ENCODE measurements at regions not wholly inside any gene's neighbourhood (a gene's known extent, or its start where the extent isn't known, plus 50 kb on each side); places are given as distances from the start of the nearest gene placed in this dataset.

GRCh38 chr14:71175491-71175890, 268.2 kb downstream of the PCNX1 start:
- H3K9me3 ChIP-seq = no peaks in the 10 kb centered on the region
- no peaks in the 10 kb centered on the region for H3K36me3 ChIP-seq
- no peak overlapping the region for H3K4me3 ChIP-seq (ENCODE audit: low read depth in 1 of 2, low read length in 1 of 2)
- TF ChIP-seq, protein P1, sequence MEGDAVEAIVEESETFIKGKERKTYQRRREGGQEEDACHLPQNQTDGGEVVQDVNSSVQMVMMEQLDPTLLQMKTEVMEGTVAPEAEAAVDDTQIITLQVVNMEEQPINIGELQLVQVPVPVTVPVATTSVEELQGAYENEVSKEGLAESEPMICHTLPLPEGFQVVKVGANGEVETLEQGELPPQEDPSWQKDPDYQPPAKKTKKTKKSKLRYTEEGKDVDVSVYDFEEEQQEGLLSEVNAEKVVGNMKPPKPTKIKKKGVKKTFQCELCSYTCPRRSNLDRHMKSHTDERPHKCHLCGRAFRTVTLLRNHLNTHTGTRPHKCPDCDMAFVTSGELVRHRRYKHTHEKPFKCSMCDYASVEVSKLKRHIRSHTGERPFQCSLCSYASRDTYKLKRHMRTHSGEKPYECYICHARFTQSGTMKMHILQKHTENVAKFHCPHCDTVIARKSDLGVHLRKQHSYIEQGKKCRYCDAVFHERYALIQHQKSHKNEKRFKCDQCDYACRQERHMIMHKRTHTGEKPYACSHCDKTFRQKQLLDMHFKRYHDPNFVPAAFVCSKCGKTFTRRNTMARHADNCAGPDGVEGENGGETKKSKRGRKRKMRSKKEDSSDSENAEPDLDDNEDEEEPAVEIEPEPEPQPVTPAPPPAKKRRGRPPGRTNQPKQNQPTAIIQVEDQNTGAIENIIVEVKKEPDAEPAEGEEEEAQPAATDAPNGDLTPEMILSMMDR (IDR thresholded peaks at IDR 0.05) = no peak
- H3K4me1 ChIP-seq (ENCODE audit: control insufficient read depth in 1 of 2, insufficient read depth in 1 of 2, low read depth in 1 of 2, low read length in 1 of 2) = no peaks in the 10 kb centered on the region
- H3K27ac ChIP-seq = no peak overlapping the region
- H3K27me3 ChIP-seq = peaks cover 14% of the 10 kb centered on the region

DNA sequence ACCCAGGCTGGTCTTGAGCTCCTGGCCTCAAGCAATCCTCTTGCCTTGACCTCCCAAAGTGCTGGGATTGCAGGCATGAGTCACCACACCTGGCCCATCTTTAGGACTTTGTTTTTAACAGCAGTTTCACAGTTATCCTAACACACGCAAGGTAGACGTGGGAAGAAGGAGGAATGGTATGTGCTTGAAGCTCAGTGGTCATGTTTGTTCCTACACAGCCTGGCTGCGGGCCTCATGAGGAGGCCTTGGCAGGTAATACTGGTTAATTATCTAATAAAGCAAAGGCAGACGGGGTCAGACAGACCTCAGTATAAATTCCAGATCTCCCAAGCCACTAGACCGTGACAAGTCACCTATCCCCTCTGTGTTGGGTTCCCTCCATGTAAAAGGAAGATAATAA, 271.8 kb downstream of the PCNX1 start:
- H3K36me3 ChIP-seq = no peaks in the 10 kb centered on the region

GRCh38 chr14:71180397-71180796, 273.1 kb downstream of the PCNX1 start:
- Histone ChIP-seq H3K27ac (no peak overlapping the region), H3K4me1 (ENCODE audit: control insufficient read depth in 1 of 2, insufficient read depth in 1 of 2, low read depth in 1 of 2, low read length in 1 of 2) (no peaks in the 10 kb centered on the region), H3K36me3 (no peaks in the 10 kb centered on the region)

More for the DNA sequence above, 271.8 kb downstream of the PCNX1 start:
- H3K27ac ChIP-seq = no peak overlapping the region
- no peaks in the 10 kb centered on the region for H3K9me3 ChIP-seq
- no peaks in the 10 kb centered on the region for H3K27me3 ChIP-seq
- no peak overlapping the region for H3K4me3 ChIP-seq (ENCODE audit: low read depth in 1 of 2, low read length in 1 of 2)
- H3K4me1 ChIP-seq (ENCODE audit: control insufficient read depth in 1 of 2, insufficient read depth in 1 of 2, low read depth in 1 of 2, low read length in 1 of 2) = no peaks in the 10 kb centered on the region
- TF ChIP-seq, protein P1 (IDR thresholded peaks at IDR 0.05) = no peak

GRCh38 chr14:71181215-71182003, 274.1 kb downstream of the PCNX1 start:
- Histone ChIP-seq H3K4me3 (ENCODE audit: low read depth in 1 of 2, low read length in 1 of 2) (no peak overlapping the region), H3K27me3 (no peaks in the 10 kb centered on the region)
- TF ChIP-seq, protein P1 (IDR thresholded peaks at IDR 0.05) = no peak

More at GRCh38 chr14:71180397-71180796, 273.1 kb downstream of the PCNX1 start:
- TF ChIP-seq, protein P1 (IDR thresholded peaks at IDR 0.05) = no peak
- Histone ChIP-seq H3K27me3 (no peaks in the 10 kb centered on the region), H3K9me3 (no peaks in the 10 kb centered on the region), H3K4me3 (ENCODE audit: low read depth in 1 of 2, low read length in 1 of 2) (no peak overlapping the region)

DNA sequence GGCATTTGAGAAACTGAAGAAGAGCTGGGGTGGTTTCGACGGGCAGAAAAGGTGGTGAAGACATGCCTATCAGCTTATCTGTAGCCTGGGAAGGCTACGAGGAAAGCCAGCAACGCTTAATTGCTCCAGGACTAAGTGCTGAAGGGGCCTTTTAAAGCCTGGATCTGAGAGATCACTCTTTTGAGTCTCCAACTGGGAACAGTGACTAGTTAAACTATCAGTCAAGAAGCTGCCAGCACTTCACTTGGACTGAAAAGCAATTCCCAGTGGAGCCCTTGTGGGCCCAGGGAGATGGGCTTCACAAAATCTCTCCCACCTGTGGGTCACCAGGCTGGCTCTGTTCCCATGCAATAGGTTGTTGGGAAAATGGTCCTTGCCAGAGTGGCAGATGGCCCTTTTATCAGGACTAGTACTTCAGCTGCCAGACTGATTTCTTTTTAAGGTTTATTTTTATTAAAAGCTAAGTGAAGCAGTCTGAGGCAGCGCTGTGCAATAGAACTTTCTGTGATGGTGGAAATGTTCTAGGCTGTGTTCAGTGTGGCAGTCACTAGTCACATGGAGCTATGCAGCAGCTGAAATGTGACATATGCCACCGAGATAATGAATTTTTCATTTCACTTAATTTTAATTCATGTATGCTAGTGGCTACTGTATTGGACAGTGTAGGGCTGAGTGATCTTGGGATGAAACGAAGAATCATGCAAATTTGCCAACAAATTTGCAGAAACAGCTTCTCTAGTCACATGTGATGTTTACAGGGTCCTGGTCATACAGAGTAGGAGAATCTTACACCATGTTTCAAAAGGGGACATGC, 276.8 kb downstream of the PCNX1 start:
- TF ChIP-seq, protein P1 (IDR thresholded peaks at IDR 0.05) = no peak
- no peak overlapping the region for H3K27ac ChIP-seq
- H3K27me3 ChIP-seq = peaks cover 6% of the 10 kb centered on the region
- H3K4me3 ChIP-seq (ENCODE audit: low read depth in 1 of 2, low read length in 1 of 2) = no peak overlapping the region
- H3K36me3 ChIP-seq = no peaks in the 10 kb centered on the region
- H3K4me1 ChIP-seq (ENCODE audit: control insufficient read depth in 1 of 2, insufficient read depth in 1 of 2, low read depth in 1 of 2, low read length in 1 of 2) = no peaks in the 10 kb centered on the region
- H3K9me3 ChIP-seq = no peaks in the 10 kb centered on the region

More at GRCh38 chr14:71181215-71182003, 274.1 kb downstream of the PCNX1 start:
- no peaks in the 10 kb centered on the region for H3K9me3 ChIP-seq
- no peaks in the 10 kb centered on the region for H3K4me1 ChIP-seq (ENCODE audit: control insufficient read depth in 1 of 2, insufficient read depth in 1 of 2, low read depth in 1 of 2, low read length in 1 of 2)
- no peak overlapping the region for H3K27ac ChIP-seq
- no peaks in the 10 kb centered on the region for H3K36me3 ChIP-seq
